Cerebellar nuclear complex (tissue), 1 donor: ENCODE measurements at regions not wholly inside any gene's neighbourhood (a gene's known extent, or its start where the extent isn't known, plus 50 kb on each side); places are given as distances from the start of the nearest gene placed in this dataset.
"Not testable (repeated sequence)": the region's sequence is repeated elsewhere in the genome, so short reads cannot be mapped to it uniquely, and the experiment has no call there.

ENCODE experiments used
- DNase-seq, 2 experiments: peaks; one replicate each; lab custom pipeline; 2025; lab: John Stamatoyannopoulos, UW

- no peak for DNase-seq
These were observed 178.4 kb downstream of the RTP5 start for GRCh38 chr2:242047963-242048362.

DNA sequence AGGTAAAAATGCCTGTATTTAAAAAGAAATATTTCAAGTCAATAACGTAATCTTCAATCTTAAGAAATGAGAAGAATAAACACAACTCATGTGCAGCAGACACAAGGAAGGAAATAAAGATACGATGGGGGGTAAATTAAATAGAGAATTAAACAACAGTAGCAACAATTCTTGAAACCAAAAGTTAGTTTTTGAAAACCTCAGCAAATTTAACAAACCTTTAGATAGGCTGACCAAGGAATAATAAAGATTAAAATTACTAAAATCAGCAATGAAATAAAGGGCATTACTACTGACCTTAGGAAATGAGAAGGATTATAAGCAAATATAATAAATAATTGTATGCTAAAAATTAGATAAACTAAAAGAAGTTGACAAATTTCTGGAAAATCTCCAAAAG is 178.9 kb downstream of the RTP5 start:
- DNase-seq: no peak

DNA sequence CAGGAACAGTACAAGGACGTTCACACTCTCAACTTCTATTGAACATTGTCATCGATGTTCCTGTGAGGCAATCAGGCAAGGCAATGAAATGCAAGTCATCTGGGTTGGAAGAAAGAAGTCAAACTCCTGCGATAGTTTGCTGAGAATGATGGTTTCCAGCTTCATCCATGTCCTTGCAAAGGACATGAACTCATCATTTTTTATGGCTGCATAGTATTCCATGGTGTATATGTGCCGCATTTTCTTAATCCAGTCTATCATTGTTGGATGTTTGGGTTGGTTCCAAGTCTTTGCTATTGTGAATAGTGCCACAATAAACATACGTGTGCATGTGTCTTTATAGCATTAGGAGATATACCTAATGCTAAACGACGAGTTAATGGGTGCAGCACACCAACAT is 180.0 kb downstream of the RTP5 start:
- DNase-seq: not testable (repeated sequence)

DNA sequence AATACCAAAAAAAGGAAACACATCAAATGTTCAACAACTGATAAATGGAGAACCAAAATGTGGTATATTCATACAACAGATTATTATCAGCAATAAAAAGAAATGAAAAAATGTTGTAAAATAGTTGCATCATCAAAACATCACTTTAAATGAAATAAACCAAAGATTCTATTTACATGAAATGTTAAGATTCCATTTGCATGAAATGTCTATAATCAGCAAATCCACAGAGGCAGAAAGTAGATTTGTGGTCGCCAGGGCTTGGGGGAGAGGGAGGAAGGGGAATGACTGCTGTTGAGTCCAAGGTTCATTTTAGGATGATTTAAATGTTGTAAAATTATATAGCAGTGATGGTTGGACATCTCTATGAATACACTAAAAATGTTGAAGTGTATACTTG is 181.9 kb downstream of the RTP5 start:
- no peak for DNase-seq

DNA sequence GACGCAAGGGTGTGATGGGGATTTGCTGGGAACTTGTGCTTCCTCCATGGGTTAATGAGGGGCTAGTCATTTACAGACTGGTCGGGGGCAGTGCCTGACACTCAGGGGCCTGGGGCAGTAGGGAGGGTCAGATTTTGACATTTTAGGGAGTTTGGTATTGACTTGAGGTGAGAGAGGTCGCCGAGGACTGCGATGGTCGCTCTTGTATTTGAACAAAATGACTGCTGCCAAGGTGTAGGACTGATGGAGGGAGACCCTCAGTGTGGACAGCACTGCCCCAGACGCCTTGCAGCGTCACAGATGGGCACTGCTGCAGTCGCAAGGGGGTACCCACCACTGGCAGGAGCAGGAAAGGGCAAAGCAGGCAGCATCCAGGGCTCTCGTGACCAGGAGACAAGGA is 182.9 kb downstream of the RTP5 start:
- no peak for DNase-seq

DNA sequence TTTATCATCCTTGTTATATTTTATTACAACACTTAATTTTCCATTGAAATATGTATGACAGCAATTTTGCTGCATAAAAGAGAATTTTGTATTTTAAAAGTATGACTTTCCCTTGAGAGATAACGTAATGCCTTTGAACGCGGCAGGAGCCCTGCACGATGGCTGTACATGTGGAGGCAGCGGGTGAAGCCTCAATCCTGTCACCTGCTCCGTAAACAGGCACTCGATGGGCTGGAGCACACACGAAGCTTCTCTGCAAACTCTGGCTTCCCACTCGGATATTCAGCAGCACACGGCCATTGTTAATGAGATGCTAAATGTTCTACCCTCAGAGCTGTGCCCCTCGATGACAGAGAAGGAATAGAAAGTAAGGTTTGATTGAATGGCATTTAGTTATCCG is 184.4 kb downstream of the RTP5 start:
- DNase-seq: no peak

- no peak for DNase-seq
These were observed 184.9 kb downstream of the RTP5 start for GRCh38 chr2:242054406-242054805.

DNA sequence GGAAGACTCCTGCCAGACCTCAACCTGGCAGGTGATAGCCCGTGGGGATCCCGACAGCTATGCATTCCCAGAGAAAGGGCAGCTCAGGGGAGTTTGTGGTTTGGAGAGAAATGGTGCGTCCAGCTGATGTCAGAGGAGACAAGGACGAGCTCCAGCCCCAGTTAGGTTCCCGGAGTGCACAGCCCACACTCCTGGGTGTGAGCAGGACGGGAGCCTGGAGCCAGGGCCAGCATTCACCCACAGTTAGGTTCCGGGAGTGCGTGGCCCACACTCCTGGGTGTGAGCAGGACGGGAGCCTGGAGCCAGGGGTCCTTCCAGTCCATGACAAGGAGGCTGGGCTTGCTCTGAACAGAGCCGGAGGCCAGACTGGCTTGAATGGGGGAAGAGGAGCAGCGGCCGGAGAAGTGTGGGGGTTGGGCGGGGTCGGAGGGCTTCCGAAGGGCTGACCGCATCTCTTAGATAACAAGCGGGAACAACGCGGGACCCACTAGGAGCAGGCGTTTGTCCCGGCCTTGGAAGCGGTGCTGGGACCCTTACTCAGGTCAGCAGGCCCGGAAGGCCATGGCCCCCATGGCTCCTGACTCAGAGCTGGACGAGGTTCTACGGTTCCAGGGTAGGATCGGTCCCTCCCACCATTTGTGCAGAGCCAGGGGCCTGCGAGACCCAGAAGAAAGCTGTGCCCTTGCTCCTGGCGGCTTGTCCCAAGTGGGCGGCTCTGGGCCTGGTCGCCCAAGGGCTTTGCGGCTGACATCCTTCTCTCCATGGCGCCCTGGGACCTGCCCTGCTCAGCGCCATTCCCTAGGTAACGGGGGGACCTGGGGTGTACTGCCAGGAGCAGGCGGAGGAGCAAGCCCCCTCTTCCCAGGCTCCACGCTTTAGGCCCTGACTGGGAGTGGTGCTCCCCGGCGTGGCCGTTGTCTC is 185.6 kb downstream of the RTP5 start:
- no peak for DNase-seq

GRCh38 chr2:242056026-242056425 is 186.5 kb downstream of the RTP5 start:
- no peak for DNase-seq

DNA sequence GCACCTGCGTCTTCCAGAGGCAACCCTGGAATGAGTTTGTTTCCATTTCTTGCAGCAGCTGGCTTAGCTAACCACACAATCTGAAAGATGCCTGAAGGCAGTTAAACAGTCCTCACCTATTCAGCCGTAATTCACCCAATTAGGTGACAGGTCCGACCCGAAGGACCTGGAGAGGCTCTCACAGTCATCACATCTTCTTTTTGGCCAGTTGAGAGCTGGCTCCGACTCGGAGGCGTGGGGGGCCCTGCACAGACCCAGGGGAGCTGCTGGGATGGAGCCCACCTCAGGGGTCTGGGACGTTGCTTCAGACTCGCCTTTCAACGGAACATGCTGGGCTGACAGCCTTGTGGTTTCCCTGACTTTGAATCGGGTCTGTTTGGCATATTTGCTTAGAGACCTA is 187.3 kb downstream of the RTP5 start:
- DNase-seq: no peak

- no peak for DNase-seq
These were observed 188.0 kb downstream of the RTP5 start for GRCh38 chr2:242057379-242058040.

DNA sequence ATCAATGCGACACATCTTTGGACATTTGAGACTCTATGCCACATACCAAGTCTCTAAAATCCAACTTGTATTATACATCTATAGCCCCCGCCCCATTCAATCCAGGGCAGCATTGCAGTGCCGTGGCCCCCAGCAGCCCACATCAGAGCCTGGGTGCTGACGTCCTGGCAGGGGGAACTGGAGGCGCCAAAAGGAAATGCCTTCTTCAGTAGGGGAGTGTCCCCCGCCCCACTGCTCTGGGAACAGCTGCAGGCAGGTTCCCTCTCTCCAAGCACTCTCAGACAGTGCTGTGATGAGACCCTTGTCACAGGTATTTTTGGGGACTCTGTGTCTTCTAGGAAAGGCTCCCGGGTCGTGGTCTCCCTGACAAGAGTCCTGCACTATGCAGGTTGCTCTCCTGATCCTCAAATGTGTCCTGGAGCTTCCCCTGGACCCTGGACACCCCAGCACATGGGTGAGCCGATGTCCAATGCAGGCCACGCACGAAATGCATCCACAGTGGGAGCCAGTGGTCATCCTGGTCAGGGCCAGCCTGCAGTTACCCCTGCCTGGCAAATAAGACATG is 188.7 kb downstream of the RTP5 start:
- no peak for DNase-seq

DNA sequence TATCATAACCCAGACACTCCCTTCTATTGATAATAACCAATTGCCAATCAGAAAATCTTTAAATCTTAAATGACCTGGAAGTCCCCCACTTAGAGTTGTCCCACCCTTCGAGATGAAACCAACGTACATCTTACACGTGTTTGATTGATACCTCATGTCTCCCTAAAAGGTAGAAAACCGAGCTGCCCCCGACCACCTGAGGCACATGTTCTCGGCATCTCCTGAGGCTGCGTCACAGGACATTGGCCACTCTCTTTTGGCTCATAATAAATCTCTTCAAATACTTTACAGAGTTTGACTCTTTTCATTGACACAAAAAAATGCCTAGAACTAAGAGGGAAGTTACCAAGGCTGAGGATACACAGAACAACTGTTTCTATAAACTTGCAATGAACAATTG is 190.0 kb downstream of the RTP5 start:
- DNase-seq: no peak

GRCh38 chr2:242060212-242060835 is 190.8 kb downstream of the RTP5 start:
- DNase-seq: no peak

- not testable (repeated sequence) for DNase-seq
These were observed 192.4 kb downstream of the RTP5 start for GRCh38 chr2:242061930-242062329.

DNA sequence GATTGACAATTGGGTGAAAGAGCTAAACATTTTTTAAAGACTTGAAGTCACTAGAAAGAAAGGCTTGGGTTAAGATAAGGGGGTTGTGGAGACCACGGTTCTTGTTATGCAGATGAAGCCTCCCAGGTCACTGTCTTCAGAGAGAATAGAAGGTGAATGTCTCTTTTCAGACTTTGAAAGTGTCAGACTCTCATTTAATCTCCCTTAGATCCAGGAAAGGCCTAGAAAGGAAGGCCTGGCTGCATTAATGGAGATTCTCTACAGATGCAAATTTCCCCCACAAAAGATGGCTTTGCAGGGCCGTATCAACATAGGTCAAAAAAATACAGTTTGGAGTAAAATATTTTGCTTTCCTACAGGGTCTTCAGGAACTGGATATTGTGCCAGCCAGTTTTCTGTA is 193.9 kb downstream of the RTP5 start:
- DNase-seq: no peak

DNA sequence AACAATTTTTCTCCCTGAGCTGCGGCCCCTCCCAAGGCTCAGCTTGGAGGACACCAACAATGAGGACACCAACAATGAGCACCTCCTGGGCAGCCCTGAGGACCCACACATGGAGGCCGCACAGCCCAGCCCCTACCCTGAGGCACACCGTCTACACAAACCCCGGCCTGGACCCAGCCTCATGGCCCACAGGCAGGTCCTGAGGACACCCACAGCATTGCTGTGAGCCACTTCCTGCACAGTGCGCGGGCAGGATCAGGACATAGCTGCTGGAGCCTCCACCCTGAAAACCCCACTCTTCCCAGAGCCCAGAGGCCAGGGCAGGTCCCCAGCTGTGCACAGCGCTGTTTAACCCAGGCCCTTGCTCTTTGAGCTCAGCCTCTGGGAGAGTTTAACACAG is 194.3 kb downstream of the RTP5 start:
- no peak for DNase-seq

- no peak for DNase-seq
These were observed 195.1 kb downstream of the RTP5 start for GRCh38 chr2:242064364-242065250.

DNA sequence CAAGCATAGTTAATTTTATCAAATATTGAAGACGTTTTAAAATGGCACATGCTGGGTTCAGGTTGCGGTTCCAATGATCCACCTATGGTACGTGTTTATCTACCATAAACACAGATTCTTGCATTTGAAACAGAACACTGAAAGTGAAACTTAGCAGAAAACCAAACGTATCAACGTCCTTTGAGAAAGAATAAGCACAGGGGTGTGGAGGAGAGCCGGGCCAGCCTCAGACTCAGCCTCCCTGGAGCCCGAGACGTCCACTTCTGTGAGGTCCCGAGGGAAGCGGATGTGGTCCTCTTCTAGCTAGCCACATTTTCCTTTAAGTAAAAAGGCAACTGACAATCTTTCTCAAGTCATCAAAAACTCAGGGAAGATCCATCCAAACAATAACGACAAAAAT is 195.9 kb downstream of the RTP5 start:
- DNase-seq: no peak

GRCh38 chr2:242069018-242069417 is 199.5 kb downstream of the RTP5 start:
- DNase-seq: no peak

DNA sequence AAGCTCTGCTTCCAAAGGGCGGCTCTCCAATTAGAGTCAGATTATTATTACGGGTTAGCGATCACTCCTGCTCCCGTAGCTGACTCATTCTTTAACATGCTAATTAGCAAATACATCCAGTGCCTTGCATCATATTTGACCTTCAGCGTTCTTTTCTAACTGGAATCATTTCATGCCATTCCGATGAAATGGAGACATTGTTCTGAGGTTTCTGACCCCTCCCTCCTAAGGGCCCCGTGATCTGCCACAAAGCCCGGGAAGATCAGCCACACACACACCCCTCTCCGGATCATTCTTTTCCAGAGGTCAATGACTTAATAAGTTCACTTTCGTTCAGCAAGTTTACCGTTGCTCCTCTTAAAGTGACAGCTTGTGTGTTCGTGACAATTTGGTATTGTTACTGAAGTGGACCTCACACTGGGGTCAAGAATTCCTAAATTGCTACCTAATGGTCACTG is 200.4 kb downstream of the RTP5 start:
- DNase-seq: not testable (repeated sequence)
